ENCODE measurements at regions not wholly inside any gene's neighbourhood (a gene's known extent, or its start where the extent isn't known, plus 50 kb on each side); places are given as distances from the start of the nearest gene placed in this dataset.

DNA sequence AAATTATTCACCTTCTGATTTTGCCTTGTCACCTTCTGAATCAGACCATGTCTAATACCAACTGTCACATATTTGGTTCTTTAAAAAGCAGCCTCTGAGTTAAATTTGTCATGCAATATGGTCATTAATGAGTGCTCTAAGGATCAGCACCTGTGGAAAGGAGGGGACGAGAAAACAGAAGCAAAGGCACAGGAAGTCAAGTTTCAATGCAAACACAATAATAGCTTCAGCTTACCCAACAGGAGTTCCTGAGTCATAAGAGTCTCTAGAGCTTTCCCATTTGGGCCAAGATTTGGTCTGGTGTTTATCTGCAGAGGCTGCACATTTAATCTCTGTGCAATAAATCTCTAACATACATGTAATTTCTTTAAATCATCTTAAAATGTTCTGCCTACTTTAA is 889.8 kb downstream of the CDH8 start:
- DNase-seq (ENCODE audit: low read depth in 1 of 2, low spot score in 1 of 2) (no peak), FAIRE-seq (no peak)

DNA sequence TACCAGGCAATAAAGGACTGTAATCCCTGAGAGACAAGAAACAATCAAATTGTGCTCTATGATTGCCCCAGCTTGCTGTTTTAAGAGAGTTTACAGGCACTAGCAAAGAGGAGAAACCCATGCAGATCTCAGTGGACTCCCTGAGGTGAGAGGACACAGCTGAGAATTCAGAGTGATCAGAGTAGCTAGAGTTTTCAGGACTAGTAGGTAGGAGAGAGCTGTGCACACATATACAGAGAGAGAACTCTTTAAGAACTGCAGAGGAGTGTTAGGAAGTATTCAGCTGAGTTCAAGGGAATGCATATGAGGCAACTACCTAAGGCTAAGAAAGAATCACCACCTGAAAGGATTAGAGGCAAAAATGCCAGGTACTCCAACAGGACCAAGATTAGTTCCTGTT is 904.8 kb downstream of the CDH8 start:
- CTCF ChIA-PET, result no interaction called here
- TF ChIP-seq ESRRA (IDR thresholded peaks at IDR 0.05; ENCODE audit: borderline replicate concordance, low read length), result no peak
- no peak for TF ChIP-seq MAZ (IDR thresholded peaks at IDR 0.05; ENCODE audit: borderline replicate concordance, low read depth, low read length)
- TF ChIP-seq HOXB13 (CRISPR knock-in tag; IDR thresholded peaks at IDR 0.05; ENCODE audit: low read depth), result no peak
- no peak for TF ChIP-seq CBX2 (IDR thresholded peaks at IDR 0.05; ENCODE audit: borderline replicate concordance, low read depth)
- TF ChIP-seq, protein P1, sequence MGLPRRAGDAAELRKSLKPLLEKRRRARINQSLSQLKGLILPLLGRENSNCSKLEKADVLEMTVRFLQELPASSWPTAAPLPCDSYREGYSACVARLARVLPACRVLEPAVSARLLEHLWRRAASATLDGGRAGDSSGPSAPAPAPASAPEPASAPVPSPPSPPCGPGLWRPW (IDR thresholded peaks at IDR 0.05), result no peak
- TF ChIP-seq EHF (CRISPR knock-in tag; IDR thresholded peaks at IDR 0.05), result no peak
- TF ChIP-seq, protein P2, sequence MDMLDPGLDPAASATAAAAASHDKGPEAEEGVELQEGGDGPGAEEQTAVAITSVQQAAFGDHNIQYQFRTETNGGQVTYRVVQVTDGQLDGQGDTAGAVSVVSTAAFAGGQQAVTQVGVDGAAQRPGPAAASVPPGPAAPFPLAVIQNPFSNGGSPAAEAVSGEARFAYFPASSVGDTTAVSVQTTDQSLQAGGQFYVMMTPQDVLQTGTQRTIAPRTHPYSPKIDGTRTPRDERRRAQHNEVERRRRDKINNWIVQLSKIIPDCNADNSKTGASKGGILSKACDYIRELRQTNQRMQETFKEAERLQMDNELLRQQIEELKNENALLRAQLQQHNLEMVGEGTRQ (IDR thresholded peaks at IDR 0.05), result no peak
- TF ChIP-seq SMC3 (IDR thresholded peaks at IDR 0.05), result no peak
- no peak for TF ChIP-seq CEBPB (IDR thresholded peaks at IDR 0.05)
- POLR2A ChIA-PET, result no interaction called here

More for the DNA sequence above, 889.8 kb downstream of the CDH8 start:
- Histone ChIP-seq H3K27ac (no peak overlapping the region), H3K9me3 (no peaks in the 10 kb centered on the region), H3K4me2 (no peak overlapping the region), H3K4me3 (no peak overlapping the region), H3K4me1 (no peaks in the 10 kb centered on the region)
- ChIA-PET POLR2A (no interaction called here), CTCF (no interaction called here)
- 0% methylated on average over 1 of the region's 1 CpG for WGBS (ENCODE audit: missing lambda C conversion rate)
- no peak for ATAC-seq
- TF ChIP-seq NR3C1 (IDR thresholded peaks at IDR 0.05) (no peak), NFE2L2 (conservative IDR thresholded peaks at IDR 0.05; ENCODE audit: low read length) (no peak), PHF8 (IDR thresholded peaks at IDR 0.05; ENCODE audit: borderline replicate concordance, low read depth) (no peak), HOXA7 (CRISPR knock-in tag; IDR thresholded peaks at IDR 0.05) (no peak)
- TF ChIP-seq, protein P3, sequence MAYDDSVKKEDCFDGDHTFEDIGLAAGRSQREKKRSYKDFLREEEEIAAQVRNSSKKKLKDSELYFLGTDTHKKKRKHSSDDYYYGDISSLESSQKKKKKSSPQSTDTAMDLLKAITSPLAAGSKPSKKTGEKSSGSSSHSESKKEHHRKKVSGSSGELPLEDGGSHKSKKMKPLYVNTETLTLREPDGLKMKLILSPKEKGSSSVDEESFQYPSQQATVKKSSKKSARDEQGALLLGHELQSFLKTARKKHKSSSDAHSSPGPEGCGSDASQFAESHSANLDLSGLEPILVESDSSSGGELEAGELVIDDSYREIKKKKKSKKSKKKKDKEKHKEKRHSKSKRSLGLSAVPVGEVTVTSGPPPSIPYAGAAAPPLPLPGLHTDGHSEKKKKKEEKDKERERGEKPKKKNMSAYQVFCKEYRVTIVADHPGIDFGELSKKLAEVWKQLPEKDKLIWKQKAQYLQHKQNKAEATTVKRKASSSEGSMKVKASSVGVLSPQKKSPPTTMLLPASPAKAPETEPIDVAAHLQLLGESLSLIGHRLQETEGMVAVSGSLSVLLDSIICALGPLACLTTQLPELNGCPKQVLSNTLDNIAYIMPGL (CRISPR knock-in tag; IDR thresholded peaks at IDR 0.05; ENCODE audit: borderline replicate concordance), result no peak
- TF ChIP-seq, protein P4, sequence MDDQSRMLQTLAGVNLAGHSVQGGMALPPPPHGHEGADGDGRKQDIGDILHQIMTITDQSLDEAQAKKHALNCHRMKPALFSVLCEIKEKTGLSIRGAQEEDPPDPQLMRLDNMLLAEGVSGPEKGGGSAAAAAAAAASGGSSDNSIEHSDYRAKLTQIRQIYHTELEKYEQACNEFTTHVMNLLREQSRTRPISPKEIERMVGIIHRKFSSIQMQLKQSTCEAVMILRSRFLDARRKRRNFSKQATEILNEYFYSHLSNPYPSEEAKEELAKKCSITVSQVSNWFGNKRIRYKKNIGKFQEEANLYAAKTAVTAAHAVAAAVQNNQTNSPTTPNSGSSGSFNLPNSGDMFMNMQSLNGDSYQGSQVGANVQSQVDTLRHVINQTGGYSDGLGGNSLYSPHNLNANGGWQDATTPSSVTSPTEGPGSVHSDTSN (IDR thresholded peaks at IDR 0.05), result no peak
- TF ChIP-seq, protein P5, sequence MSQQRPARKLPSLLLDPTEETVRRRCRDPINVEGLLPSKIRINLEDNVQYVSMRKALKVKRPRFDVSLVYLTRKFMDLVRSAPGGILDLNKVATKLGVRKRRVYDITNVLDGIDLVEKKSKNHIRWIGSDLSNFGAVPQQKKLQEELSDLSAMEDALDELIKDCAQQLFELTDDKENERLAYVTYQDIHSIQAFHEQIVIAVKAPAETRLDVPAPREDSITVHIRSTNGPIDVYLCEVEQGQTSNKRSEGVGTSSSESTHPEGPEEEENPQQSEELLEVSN (IDR thresholded peaks at IDR 0.05; ENCODE audit: borderline replicate concordance, low read depth), result no peak
- TF ChIP-seq, protein P6, sequence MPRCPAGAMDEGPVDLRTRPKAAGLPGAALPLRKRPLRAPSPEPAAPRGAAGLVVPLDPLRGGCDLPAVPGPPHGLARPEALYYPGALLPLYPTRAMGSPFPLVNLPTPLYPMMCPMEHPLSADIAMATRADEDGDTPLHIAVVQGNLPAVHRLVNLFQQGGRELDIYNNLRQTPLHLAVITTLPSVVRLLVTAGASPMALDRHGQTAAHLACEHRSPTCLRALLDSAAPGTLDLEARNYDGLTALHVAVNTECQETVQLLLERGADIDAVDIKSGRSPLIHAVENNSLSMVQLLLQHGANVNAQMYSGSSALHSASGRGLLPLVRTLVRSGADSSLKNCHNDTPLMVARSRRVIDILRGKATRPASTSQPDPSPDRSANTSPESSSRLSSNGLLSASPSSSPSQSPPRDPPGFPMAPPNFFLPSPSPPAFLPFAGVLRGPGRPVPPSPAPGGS (IDR thresholded peaks at IDR 0.05), result no peak

More for the DNA sequence above, 904.8 kb downstream of the CDH8 start:
- Histone ChIP-seq H3K4me3 (no peak overlapping the region), H3K4me1 (no peaks in the 10 kb centered on the region), H3K9me3 (no peaks in the 10 kb centered on the region), H3K27ac (no peak overlapping the region), H3K4me2 (no peak overlapping the region)
- DNase-seq (ENCODE audit: low read depth in 1 of 2, low spot score in 1 of 2) (no peak), FAIRE-seq (no peak), ATAC-seq (no peak)
